ENCODE measurements at regions not wholly inside any gene's neighbourhood (a gene's known extent, or its start where the extent isn't known, plus 50 kb on each side); places are given as distances from the start of the nearest gene placed in this dataset.
A peak's percentile ranks its signal among the peaks of the same experiment; 100 is the strongest.

DNA sequence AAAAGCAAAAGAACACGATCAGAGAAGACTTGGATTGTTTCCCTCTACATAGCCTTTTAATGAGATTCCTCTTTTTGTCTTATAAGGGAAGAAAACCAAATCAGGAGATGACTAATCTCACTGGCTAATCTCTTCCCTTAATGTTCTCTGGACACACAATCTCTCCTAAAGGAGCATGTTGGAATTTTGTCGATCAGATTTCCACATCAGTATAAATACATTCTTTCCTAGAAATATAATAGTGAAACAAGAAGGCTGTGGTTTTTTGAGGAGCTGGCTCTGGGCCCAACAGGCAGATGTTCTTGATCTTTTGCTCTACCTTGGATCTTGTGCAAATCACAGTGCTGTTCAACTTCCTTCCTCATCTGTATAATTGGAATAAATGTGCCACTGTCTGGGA is 94.0 kb downstream of the GTPBP8 start:
- intact Hi-C loops (cut with micrococcal nuclease), result no loop called here
- no peaks in the 10 kb centered on the region for H3K36me3 ChIP-seq (ENCODE audit: low read depth, low read length)
- no peak overlapping the region for H3K27ac ChIP-seq (ENCODE audit: low read length)
- no peak overlapping the region for H3K4me3 ChIP-seq (ENCODE audit: low read length)
- no peaks in the 10 kb centered on the region for H3K9me3 ChIP-seq (ENCODE audit: low read length)
- H3K9ac ChIP-seq (ENCODE audit: low read length), result no peak overlapping the region
- H4K20me1 ChIP-seq (ENCODE audit: low read length), result no peaks in the 10 kb centered on the region
- ChIA-PET POLR2A (ENCODE audit: unreplicated experiment) (interaction anchor here (0.6 kb wide), 1 partner anchor 489 kb away, joined by 5 read pairs; no protein-coding TSS in a partner anchor), CTCF (no interaction called here)
- BruUV-seq (replicated peaks), result no TSS peak
- no peaks in the 10 kb centered on the region for H3F3A ChIP-seq (ENCODE audit: low read length, unreplicated experiment)
- no peaks in the 10 kb centered on the region for H3K9me2 ChIP-seq (replicated peaks; ENCODE audit: low read length)
- H3K79me2 ChIP-seq (ENCODE audit: low read length), result no peaks in the 10 kb centered on the region
- DNase-seq (peak; percentile 47), ATAC-seq (peak; percentile 48)
- peaks cover 11% of the 10 kb centered on the region for H3K4me1 ChIP-seq (ENCODE audit: insufficient read depth, low read length)
- no peak overlapping the region for H2AFZ ChIP-seq (ENCODE audit: low read length)
- 0 out of 2 replicates have a peak overlapping the region, but pooled peaks have one; percentile 6 for H3K4me2 ChIP-seq (ENCODE audit: low read length)
- H3K27me3 ChIP-seq (ENCODE audit: low read length), result no peaks in the 10 kb centered on the region
- no peak for TF ChIP-seq EZH2phosphoT487 (IDR thresholded peaks at IDR 0.05; ENCODE audit: borderline replicate concordance, low read length)
- TF ChIP-seq EZH2 (IDR thresholded peaks at IDR 0.05; ENCODE audit: low read length, unreplicated experiment), result no peak
- TF ChIP-seq, protein P1, sequence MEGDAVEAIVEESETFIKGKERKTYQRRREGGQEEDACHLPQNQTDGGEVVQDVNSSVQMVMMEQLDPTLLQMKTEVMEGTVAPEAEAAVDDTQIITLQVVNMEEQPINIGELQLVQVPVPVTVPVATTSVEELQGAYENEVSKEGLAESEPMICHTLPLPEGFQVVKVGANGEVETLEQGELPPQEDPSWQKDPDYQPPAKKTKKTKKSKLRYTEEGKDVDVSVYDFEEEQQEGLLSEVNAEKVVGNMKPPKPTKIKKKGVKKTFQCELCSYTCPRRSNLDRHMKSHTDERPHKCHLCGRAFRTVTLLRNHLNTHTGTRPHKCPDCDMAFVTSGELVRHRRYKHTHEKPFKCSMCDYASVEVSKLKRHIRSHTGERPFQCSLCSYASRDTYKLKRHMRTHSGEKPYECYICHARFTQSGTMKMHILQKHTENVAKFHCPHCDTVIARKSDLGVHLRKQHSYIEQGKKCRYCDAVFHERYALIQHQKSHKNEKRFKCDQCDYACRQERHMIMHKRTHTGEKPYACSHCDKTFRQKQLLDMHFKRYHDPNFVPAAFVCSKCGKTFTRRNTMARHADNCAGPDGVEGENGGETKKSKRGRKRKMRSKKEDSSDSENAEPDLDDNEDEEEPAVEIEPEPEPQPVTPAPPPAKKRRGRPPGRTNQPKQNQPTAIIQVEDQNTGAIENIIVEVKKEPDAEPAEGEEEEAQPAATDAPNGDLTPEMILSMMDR (conservative IDR thresholded peaks at IDR 0.05; ENCODE audit: low read depth, low read length), result no peak

DNA sequence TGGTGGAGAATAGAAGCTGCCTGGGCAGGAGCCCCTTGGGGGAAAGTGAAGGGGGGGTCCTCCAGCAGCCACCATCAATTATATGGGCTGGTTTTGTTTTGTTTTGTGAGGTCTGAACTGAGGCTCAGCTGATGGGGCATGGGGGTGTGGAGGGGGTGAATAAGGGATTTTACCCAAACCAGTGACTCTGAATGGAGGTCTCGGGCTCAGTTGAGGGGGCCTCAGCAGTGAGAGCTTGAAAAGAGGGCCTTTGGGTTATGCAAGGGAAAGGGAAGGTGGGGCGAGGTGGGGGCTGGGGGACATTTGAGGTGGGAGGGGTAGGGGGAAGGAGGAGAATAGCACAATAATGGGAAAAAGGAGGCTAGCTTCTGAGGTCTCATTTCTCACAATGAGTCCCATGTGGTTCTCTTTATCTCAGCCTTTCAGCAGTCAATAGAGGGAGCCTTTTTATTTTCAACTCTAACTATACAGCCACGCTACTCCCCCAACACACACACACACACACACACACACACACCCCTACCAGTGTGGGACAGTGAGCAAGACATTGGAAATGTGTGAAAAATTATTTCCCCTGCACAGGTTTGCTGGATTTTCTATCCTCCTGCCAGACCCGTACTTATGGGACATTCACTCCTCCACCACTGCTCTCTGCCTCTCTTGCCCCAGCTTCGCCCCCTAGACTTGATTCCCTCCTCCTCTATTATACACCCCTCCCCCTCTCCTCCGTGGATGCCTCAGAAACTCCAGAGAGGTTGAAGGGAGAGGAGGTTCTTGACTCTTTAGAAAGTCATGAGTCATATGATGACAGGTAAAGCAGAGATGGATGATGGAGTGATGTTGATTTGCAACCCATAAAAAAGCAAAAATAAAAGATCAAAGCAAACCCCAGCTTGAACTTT is 96.0 kb downstream of the GTPBP8 start:
- H3K36me3 ChIP-seq (ENCODE audit: low read depth, low read length), result no peaks in the 10 kb centered on the region
- intact Hi-C loops (cut with micrococcal nuclease), result no loop called here
- POLR2A ChIA-PET (ENCODE audit: unreplicated experiment), result no interaction called here
- peak; percentile 60 for ATAC-seq
- H3K27ac ChIP-seq (ENCODE audit: low read length), result no peak overlapping the region
- TF ChIP-seq, protein P1 (conservative IDR thresholded peaks at IDR 0.05; ENCODE audit: low read depth, low read length), result no peak
- no peak for TF ChIP-seq EZH2 (IDR thresholded peaks at IDR 0.05; ENCODE audit: low read length, unreplicated experiment)
- no peak for TF ChIP-seq EZH2phosphoT487 (IDR thresholded peaks at IDR 0.05; ENCODE audit: borderline replicate concordance, low read length)
- DNase-seq, result peak; percentile 41
- no peaks in the 10 kb centered on the region for H4K20me1 ChIP-seq (ENCODE audit: low read length)
- CTCF ChIA-PET, result interaction anchor here (0.5 kb wide), 1 partner anchor 11 kb away, joined by 8 read pairs; no protein-coding TSS in a partner anchor
- no peaks in the 10 kb centered on the region for H3F3A ChIP-seq (ENCODE audit: low read length, unreplicated experiment)
- no peak overlapping the region for H3K9ac ChIP-seq (ENCODE audit: low read length)
- H3K4me2 ChIP-seq (ENCODE audit: low read length), result no peak overlapping the region
- H3K79me2 ChIP-seq (ENCODE audit: low read length), result no peaks in the 10 kb centered on the region
- BruUV-seq (replicated peaks), result no TSS peak
- H3K9me3 ChIP-seq (ENCODE audit: low read length), result no peaks in the 10 kb centered on the region
- H2AFZ ChIP-seq (ENCODE audit: low read length), result no peak overlapping the region
- peaks cover 11% of the 10 kb centered on the region for H3K4me1 ChIP-seq (ENCODE audit: insufficient read depth, low read length)
- H3K4me3 ChIP-seq (ENCODE audit: low read length), result no peak overlapping the region
- H3K9me2 ChIP-seq (replicated peaks; ENCODE audit: low read length), result no peaks in the 10 kb centered on the region
- no peaks in the 10 kb centered on the region for H3K27me3 ChIP-seq (ENCODE audit: low read length)

DNA sequence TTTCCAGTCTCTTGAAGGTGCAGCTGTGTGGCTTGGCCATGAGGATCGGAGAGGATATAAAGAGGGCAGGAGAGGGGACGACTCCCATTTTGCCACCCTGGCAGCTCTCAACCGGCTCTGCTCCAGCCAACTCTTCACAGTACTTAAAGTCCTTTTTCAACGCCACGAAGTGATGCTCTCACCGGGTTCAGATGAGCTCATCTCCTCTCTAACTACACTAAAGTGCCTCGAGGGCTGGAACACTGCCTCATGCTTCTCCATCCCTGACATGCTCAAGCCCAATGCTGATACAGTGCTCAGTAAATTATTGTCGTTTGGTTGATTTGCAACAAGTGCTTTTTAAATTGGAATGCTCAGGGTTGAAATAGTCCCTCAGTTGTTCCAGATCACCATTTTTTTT is 97.8 kb downstream of the GTPBP8 start:
- no TSS peak for BruUV-seq (replicated peaks)
- H3F3A ChIP-seq (ENCODE audit: low read length, unreplicated experiment), result no peaks in the 10 kb centered on the region
- no peaks in the 10 kb centered on the region for H3K9me2 ChIP-seq (replicated peaks; ENCODE audit: low read length)
- no peak overlapping the region for H3K4me2 ChIP-seq (ENCODE audit: low read length)
- H3K4me1 ChIP-seq (ENCODE audit: insufficient read depth, low read length), result peaks cover 11% of the 10 kb centered on the region
- CTCF ChIA-PET, result no interaction called here
- no peaks in the 10 kb centered on the region for H3K36me3 ChIP-seq (ENCODE audit: low read depth, low read length)
- no peak for TF ChIP-seq EZH2phosphoT487 (IDR thresholded peaks at IDR 0.05; ENCODE audit: borderline replicate concordance, low read length)
- no peak for TF ChIP-seq EZH2 (IDR thresholded peaks at IDR 0.05; ENCODE audit: low read length, unreplicated experiment)
- TF ChIP-seq, protein P1 (conservative IDR thresholded peaks at IDR 0.05; ENCODE audit: low read depth, low read length), result no peak
- intact Hi-C loops (cut with micrococcal nuclease), result no loop called here
- no peak overlapping the region for H3K27ac ChIP-seq (ENCODE audit: low read length)
- H3K9ac ChIP-seq (ENCODE audit: low read length), result no peak overlapping the region
- no peaks in the 10 kb centered on the region for H3K9me3 ChIP-seq (ENCODE audit: low read length)
- POLR2A ChIA-PET (ENCODE audit: unreplicated experiment), result no interaction called here
- H4K20me1 ChIP-seq (ENCODE audit: low read length), result no peaks in the 10 kb centered on the region
- no peaks in the 10 kb centered on the region for H3K79me2 ChIP-seq (ENCODE audit: low read length)
- no peaks in the 10 kb centered on the region for H3K27me3 ChIP-seq (ENCODE audit: low read length)
- no peak overlapping the region for H3K4me3 ChIP-seq (ENCODE audit: low read length)
- H2AFZ ChIP-seq (ENCODE audit: low read length), result no peak overlapping the region
- DNase-seq, result no peak
- ATAC-seq, result no peak
